Breast epithelium (tissue), 3 donors: ENCODE measurements at regions not wholly inside any gene's neighbourhood (a gene's known extent, or its start where the extent isn't known, plus 50 kb on each side); places are given as distances from the start of the nearest gene placed in this dataset.

ENCODE experiments used
- POLR2AphosphoS5 ChIP-seq, 3 donors: sonication (generic); formaldehyde crosslinking; IDR thresholded peaks; one replicate each; pipeline ENCODE4 v1.6.1; 2017; ENCODE audit warnings: antibody characterized with exemption in 3 of 3
- TF ChIP-seq, protein P1 (sequence below), 3 donors: fragments of 450-650 bp; IDR thresholded peaks; one replicate each; pipeline ENCODE4 v1.5.1; 2016 to 2017; ENCODE audit warnings: antibody characterized with exemption in 3 of 3, mild to moderate bottlenecking in 3 of 3, moderate library complexity in 3 of 3

- TF ChIP-seq, protein P1, sequence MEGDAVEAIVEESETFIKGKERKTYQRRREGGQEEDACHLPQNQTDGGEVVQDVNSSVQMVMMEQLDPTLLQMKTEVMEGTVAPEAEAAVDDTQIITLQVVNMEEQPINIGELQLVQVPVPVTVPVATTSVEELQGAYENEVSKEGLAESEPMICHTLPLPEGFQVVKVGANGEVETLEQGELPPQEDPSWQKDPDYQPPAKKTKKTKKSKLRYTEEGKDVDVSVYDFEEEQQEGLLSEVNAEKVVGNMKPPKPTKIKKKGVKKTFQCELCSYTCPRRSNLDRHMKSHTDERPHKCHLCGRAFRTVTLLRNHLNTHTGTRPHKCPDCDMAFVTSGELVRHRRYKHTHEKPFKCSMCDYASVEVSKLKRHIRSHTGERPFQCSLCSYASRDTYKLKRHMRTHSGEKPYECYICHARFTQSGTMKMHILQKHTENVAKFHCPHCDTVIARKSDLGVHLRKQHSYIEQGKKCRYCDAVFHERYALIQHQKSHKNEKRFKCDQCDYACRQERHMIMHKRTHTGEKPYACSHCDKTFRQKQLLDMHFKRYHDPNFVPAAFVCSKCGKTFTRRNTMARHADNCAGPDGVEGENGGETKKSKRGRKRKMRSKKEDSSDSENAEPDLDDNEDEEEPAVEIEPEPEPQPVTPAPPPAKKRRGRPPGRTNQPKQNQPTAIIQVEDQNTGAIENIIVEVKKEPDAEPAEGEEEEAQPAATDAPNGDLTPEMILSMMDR (IDR thresholded peaks at IDR 0.05) = no peak
- no peak for TF ChIP-seq POLR2AphosphoS5 (IDR thresholded peaks at IDR 0.05)
Observed at GRCh38 chr5:74082512-74083055, 456.6 kb downstream of the ARHGEF28 start.
